Lower leg skin (tissue), 3 donors: ENCODE measurements at regions not wholly inside any gene's neighbourhood (a gene's known extent, or its start where the extent isn't known, plus 50 kb on each side); places are given as distances from the start of the nearest gene placed in this dataset.

Experiments
- POLR2A ChIP-seq, 2 donors: fragments of 450-650 bp; IDR thresholded peaks; one replicate each; pipeline ENCODE4 v1.6.1; 2016 to 2017; ENCODE audit warnings: antibody characterized with exemption in 2 of 2, mild to moderate bottlenecking in 1 of 2, moderate library complexity in 1 of 2
- TF ChIP-seq, protein P1 (sequence below), 3 donors: fragments of 450-650 bp; IDR thresholded peaks; one replicate each; pipeline ENCODE4 v1.5.1; 2016; ENCODE audit warnings: antibody characterized with exemption in 3 of 3, mild to moderate bottlenecking in 3 of 3, moderate library complexity in 2 of 3

DNA sequence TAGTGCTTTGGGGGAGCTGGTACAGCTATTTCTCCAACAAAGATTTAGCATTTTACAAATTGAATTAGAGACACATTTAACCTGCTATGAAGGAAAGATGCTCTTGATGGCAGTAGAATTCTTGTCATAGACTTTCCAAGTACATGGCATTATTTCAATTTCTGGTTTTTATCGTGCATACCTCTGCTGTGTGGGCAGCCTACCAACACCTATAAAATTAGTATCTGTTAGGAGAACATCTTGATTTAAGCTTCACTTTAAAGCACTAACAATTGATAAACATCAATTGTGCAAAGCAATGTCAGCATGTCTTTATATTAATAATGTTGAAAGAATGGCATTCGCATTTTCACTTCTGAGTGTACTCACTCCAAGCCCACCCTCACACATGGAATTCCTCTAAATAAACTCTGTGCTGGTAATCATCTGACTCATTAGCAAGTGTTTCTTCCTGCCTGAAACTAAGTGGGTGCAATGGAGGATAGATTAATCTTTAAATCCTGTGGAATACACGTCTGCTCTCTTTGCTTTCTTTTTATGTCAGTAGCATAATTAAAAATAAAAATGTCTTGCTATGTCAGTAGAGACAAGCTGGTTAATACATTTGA lies 279.8 kb upstream of the MAGEB18 start:
- TF ChIP-seq, protein P1, sequence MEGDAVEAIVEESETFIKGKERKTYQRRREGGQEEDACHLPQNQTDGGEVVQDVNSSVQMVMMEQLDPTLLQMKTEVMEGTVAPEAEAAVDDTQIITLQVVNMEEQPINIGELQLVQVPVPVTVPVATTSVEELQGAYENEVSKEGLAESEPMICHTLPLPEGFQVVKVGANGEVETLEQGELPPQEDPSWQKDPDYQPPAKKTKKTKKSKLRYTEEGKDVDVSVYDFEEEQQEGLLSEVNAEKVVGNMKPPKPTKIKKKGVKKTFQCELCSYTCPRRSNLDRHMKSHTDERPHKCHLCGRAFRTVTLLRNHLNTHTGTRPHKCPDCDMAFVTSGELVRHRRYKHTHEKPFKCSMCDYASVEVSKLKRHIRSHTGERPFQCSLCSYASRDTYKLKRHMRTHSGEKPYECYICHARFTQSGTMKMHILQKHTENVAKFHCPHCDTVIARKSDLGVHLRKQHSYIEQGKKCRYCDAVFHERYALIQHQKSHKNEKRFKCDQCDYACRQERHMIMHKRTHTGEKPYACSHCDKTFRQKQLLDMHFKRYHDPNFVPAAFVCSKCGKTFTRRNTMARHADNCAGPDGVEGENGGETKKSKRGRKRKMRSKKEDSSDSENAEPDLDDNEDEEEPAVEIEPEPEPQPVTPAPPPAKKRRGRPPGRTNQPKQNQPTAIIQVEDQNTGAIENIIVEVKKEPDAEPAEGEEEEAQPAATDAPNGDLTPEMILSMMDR (IDR thresholded peaks at IDR 0.05), result no peak
- no peak for TF ChIP-seq POLR2A (IDR thresholded peaks at IDR 0.05)
